H1 (cell line): ENCODE measurements at regions not wholly inside any gene's neighbourhood (a gene's known extent, or its start where the extent isn't known, plus 50 kb on each side); places are given as distances from the start of the nearest gene placed in this dataset.

ENCODE experiments used
- E2F6 ChIP-seq: IDR thresholded peaks from 2 replicates; pipeline ENCODE4 v1.6.1; 2012; ENCODE audit warnings: inconsistent platforms

DNA sequence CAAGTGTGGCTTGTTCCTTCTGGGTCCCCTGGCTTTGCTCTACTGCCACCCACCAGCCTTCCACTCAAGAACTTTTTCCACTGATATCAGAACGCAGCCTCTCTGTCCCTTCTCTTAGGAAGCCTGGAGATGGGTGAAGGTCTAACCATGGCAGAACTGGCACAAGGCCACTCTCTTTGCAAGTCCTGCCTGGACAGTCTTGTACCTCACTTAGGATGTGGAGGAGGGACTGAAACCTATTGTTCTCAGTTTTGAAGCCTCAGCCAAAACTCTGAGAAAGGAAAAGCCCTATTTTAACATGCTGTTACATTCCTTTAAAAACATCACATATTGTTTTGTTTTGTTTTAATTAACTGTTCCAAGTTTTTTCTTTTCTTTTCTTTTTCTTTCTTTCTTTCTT is 58.9 kb upstream of the NCOA1 start (continued):
- no peak for TF ChIP-seq E2F6
